ENCODE measurements at regions not wholly inside any gene's neighbourhood (a gene's known extent, or its start where the extent isn't known, plus 50 kb on each side); places are given as distances from the start of the nearest gene placed in this dataset.

- Histone ChIP-seq H3K4me3 (ENCODE audit: low read depth, low read length) (no peak overlapping the region), H3K36me3 (no peaks in the 10 kb centered on the region), H3K27ac (no peak overlapping the region), H3K27me3 (ENCODE audit: insufficient read depth, low read depth, severe bottlenecking) (peaks cover 30% of the 10 kb centered on the region), H3K9me3 (ENCODE audit: severe bottlenecking) (no peaks in the 10 kb centered on the region)
- no peak for DNase-seq
- TF ChIP-seq, protein P1, sequence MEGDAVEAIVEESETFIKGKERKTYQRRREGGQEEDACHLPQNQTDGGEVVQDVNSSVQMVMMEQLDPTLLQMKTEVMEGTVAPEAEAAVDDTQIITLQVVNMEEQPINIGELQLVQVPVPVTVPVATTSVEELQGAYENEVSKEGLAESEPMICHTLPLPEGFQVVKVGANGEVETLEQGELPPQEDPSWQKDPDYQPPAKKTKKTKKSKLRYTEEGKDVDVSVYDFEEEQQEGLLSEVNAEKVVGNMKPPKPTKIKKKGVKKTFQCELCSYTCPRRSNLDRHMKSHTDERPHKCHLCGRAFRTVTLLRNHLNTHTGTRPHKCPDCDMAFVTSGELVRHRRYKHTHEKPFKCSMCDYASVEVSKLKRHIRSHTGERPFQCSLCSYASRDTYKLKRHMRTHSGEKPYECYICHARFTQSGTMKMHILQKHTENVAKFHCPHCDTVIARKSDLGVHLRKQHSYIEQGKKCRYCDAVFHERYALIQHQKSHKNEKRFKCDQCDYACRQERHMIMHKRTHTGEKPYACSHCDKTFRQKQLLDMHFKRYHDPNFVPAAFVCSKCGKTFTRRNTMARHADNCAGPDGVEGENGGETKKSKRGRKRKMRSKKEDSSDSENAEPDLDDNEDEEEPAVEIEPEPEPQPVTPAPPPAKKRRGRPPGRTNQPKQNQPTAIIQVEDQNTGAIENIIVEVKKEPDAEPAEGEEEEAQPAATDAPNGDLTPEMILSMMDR (IDR thresholded peaks at IDR 0.05; ENCODE audit: low read depth, low read length): no peak
These were observed 56.6 kb upstream of the BEX4 start for GRCh38 chrX:103158317-103158621.

DNA sequence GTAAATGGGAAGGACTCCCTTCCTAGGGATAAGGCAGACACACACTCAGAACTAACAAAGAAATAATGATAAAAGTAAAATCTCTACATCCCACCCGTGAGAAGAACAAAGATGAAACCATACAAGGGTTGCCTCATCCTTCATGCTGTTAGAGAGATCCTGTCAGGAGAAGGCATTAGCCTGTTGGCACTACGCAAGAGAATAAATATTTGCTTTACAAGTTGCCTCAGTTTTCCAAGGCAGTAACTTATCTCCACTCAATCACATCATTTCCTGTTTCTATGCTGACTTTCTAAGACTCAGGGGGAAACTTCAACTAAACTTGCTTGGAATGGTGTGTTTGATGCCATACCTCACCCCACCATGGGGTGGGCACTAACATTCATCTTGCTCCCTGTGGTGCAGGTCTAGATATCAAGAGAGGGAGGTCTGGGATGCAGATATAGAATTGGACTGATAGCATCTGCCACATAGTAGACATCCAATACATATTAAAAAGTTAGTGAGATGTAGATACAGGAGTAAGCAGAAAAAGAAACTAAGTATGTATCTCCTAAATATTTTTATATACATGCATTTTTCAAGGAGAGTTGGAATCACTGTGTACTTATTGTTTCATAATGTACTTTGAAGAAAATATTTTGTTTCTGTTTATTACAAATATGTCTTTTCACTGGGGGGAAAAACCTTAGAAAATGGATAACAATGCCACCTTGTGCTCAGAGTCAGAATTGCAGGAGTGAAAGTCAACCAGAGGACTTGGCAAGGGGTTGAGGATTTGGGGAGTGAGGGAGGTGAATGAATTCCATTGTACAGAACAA lies 57.2 kb upstream of the BEX4 start:
- Histone ChIP-seq H3K4me3 (ENCODE audit: low read depth, low read length) (no peak overlapping the region), H3K36me3 (no peaks in the 10 kb centered on the region), H3K27ac (no peak overlapping the region), H3K27me3 (ENCODE audit: insufficient read depth, low read depth, severe bottlenecking) (peaks cover 24% of the 10 kb centered on the region), H3K9me3 (ENCODE audit: severe bottlenecking) (no peaks in the 10 kb centered on the region)
- DNase-seq: peak; percentile 10
- TF ChIP-seq, protein P1 (IDR thresholded peaks at IDR 0.05; ENCODE audit: low read depth, low read length): peak; percentile 44; the same call in 1 of the 2 replicates

DNA sequence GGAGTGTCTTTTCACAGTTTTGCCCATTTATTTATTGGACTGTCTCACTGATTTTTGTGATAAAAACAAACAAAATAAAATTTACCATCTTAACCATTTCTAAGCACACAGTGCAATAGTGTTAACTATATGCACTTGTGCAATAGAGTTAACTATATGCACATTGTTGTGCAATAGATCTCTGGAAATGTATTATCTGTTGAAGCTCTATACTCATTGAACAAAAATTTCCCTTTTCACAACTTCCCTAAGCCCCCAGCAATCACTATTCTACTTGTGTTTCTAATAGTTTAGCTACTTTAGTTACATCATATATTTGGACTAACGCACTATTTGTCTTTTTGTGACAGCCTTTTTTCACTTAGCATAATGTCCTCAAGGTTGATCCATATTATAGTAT lies 59.7 kb upstream of the BEX4 start:
- no peak overlapping the region for H3K4me3 ChIP-seq (ENCODE audit: low read depth, low read length)
- H3K9me3 ChIP-seq (ENCODE audit: severe bottlenecking): no peaks in the 10 kb centered on the region
- peaks cover 26% of the 10 kb centered on the region for H3K27me3 ChIP-seq (ENCODE audit: insufficient read depth, low read depth, severe bottlenecking)
- no peaks in the 10 kb centered on the region for H3K36me3 ChIP-seq
- TF ChIP-seq, protein P1 (IDR thresholded peaks at IDR 0.05; ENCODE audit: low read depth, low read length): no peak
- DNase-seq: no peak
- no peak overlapping the region for H3K27ac ChIP-seq

- TF ChIP-seq, protein P1 (IDR thresholded peaks at IDR 0.05; ENCODE audit: low read depth, low read length): no peak
- H3K4me3 ChIP-seq (ENCODE audit: low read depth, low read length): no peak overlapping the region
- no peaks in the 10 kb centered on the region for H3K9me3 ChIP-seq (ENCODE audit: severe bottlenecking)
- DNase-seq: no peak
- no peak overlapping the region for H3K27ac ChIP-seq
- H3K36me3 ChIP-seq: no peaks in the 10 kb centered on the region
- peaks cover 38% of the 10 kb centered on the region for H3K27me3 ChIP-seq (ENCODE audit: insufficient read depth, low read depth, severe bottlenecking)
These were observed 60.7 kb upstream of the NXF3 start for GRCh38 chrX:103153661-103154060.

GRCh38 chrX:103151799-103152198 lies 58.9 kb upstream of the NXF3 start:
- Histone ChIP-seq H3K4me3 (ENCODE audit: low read depth, low read length) (no peak overlapping the region), H3K27ac (no peak overlapping the region), H3K27me3 (ENCODE audit: insufficient read depth, low read depth, severe bottlenecking) (peaks cover 47% of the 10 kb centered on the region), H3K9me3 (ENCODE audit: severe bottlenecking) (no peaks in the 10 kb centered on the region), H3K36me3 (no peaks in the 10 kb centered on the region)
- TF ChIP-seq, protein P1 (IDR thresholded peaks at IDR 0.05; ENCODE audit: low read depth, low read length): no peak
- no peak for DNase-seq

DNA sequence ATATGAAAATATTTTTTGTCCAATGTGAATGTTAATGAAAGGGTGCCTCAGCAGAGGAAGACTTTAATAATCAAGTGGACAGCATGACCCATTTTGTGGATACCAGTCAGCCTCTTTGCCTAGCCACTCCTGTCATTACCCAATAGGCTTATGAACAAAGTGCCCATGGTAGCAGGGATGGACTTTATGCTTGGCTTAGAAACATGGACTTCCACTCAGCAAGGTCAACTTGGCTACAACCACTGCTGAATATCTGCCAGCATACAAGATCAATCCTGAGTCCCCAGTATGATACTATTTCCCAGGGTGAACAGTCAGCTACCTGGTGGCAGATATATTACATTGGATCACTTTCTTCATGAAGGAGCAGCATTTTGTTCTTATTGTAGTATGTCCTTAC lies 56.7 kb upstream of the NXF3 start:
- Histone ChIP-seq H3K27me3 (ENCODE audit: insufficient read depth, low read depth, severe bottlenecking) (peaks cover 44% of the 10 kb centered on the region), H3K36me3 (no peaks in the 10 kb centered on the region), H3K4me3 (ENCODE audit: low read depth, low read length) (no peak overlapping the region), H3K27ac (no peak overlapping the region), H3K9me3 (ENCODE audit: severe bottlenecking) (no peaks in the 10 kb centered on the region)
- TF ChIP-seq, protein P1 (IDR thresholded peaks at IDR 0.05; ENCODE audit: low read depth, low read length): no peak
- no peak for DNase-seq
